ENCODE measurements at regions not wholly inside any gene's neighbourhood (a gene's known extent, or its start where the extent isn't known, plus 50 kb on each side); places are given as distances from the start of the nearest gene placed in this dataset.

GRCh38 chr9:134502809-134503211, 138.8 kb upstream of the COL5A1 start:
- TF ChIP-seq CTCF (IDR thresholded peaks at IDR 0.05) (no peak), POLR2A (IDR thresholded peaks at IDR 0.05) (no peak)

Data from body of pancreas (tissue), 4 donors.